GM19397 (cell line): ENCODE measurements at regions not wholly inside any gene's neighbourhood (a gene's known extent, or its start where the extent isn't known, plus 50 kb on each side); places are given as distances from the start of the nearest gene placed in this dataset.

ENCODE experiments used
- ATAC-seq: cut with Tn5 transposase; IDR thresholded peaks from one replicate; pipeline ENCODE4 v1.9.1; 2021; ENCODE audit warnings: mild to moderate bottlenecking, moderate library complexity; ENCODE audit not compliant: unreplicated experiment

DNA sequence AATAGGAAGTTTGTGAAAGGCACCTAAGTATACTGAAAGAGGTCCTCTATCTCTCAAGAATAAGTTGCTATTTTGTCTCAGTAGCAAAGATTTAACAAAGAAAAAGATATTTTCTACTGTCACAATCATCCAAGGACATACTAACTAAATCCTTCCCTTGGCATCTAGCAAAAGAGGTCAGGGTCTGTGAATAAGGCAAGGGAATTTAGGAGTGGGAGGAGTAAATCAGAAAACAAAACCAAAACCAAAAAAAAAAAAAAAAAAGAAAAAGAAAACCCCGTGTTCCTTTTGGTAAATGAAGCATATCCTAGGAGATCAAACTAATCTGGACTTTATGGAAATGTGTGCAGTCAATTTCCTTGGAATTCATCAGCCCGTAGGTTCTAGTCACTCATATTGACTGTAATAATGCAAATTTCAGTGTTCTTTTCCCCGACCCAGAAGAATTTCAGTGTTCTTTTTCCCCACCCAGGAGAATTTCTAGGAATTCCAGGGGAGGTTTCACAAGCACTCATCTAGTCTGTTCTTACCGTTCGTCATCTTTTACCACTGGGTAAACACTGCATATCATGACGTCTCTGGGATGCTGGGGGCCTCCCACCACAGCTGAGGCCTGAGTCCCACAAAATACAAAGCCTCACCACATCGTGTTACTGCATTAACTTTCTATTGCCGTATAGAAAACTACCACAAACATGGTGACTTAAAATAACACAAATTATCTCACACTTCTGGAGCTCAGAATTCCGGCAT is 113.8 kb upstream of the CCDC54 start:
- no peak for ATAC-seq

GRCh38 chr3:107264888-107265287 is 112.4 kb upstream of the CCDC54 start:
- ATAC-seq: no peak

DNA sequence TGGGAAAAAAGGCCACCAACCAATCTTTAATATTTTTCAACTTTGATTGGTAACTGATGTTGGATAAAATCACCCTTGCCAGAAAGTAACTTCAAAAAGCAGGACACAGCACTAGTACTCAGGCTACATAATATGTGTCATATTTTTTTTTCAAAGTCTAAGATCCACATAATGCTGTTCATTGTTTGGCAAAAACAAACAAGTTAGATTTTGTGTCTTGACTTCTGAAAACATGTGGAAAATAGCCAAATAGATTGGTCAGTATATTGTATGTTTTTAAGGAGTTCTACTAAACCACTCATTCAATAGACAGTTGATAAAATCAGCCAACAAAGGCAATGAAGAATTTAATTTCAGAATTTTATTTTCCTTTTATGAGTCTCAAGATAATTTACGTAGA is 111.7 kb upstream of the CCDC54 start:
- no peak for ATAC-seq

DNA sequence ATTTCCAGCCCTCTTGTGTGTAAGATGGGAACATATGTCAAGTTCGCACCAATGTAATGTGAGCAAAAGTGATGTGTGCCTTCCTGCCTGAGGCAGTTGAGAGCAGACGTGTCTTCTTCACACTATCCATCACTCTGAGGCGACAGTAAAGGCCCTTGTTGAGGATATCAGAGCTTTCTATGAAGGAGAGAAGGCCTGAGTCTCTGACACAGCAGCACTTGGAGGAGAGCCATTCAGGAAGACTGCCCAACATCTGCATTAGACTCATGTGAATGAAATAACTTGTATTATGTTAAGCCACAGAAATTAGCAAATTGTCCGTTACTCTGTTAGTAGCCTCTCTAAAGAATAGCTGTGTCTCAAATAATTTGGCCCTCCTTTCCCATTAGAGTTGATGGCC is 108.8 kb upstream of the CCDC54 start:
- ATAC-seq: no peak

DNA sequence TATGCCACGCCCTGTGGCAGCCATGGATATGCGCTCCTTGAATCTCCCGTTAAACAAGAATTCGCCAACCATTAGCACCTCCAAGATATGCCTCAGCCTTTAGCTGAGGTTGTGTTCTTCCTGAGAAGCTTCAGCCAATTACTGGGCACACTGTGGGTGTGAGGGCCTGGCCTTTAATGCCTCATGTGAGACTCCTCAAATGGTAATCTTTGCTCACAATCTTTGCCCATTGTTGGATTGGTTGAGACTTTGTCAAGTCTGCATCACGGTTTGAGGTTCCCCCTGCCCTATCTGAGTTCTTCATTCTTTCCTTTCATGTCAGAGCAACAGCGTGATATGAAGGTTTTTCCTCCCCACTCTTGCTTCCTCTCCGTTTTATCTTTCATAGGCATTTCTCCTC is 108.1 kb upstream of the CCDC54 start:
- no peak for ATAC-seq

GRCh38 chr3:107271787-107272387 is 105.4 kb upstream of the CCDC54 start:
- no peak for ATAC-seq

- no peak for ATAC-seq
Measured at GRCh38 chr3:107272471-107272870, 104.8 kb upstream of the CCDC54 start.

- ATAC-seq: no peak
Measured at GRCh38 chr3:107272885-107273284, 104.4 kb upstream of the CCDC54 start.

GRCh38 chr3:107273771-107274170 is 103.5 kb upstream of the CCDC54 start:
- ATAC-seq: no peak

DNA sequence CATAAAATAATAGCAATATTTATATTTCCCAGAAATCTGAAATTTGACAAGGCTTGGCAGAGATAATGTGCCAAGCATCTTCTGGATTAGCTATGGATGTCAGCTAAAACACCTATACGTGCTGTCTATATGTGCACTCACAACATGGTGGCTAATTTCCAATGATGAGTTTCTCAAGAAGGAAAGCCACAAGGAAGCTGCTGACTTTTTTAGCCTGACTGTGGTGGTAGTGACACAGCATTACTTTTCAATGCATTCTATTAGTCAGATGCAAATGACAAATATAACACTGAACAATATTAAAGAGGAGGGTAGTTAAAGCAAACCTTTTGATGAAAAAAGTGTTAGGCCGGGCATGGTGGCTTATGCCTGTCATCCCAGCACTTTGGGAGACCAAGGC is 101.7 kb upstream of the CCDC54 start:
- no peak for ATAC-seq

DNA sequence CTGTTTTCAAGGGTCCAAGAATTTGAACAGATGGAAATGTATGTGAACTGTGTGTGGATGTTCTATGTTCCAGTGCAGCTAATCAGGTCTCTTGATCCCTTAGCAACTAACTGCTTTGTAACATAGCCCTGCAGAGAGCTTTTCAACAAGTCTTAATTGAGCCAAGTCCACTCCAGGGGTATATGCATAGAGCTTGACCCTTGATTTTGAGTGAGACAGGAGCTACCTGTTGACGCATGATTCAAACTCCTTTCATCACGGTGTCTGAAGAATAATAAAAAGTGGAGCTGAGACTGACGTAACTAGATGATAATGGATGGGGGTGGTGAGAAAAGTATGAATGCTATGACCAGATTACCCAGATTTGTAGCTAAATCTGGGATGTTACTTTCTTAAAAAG is 93.3 kb upstream of the CCDC54 start:
- no peak for ATAC-seq

- no peak for ATAC-seq
Measured at GRCh38 chr3:107284612-107285011, 92.6 kb upstream of the CCDC54 start.

GRCh38 chr3:107285197-107285596 is 92.0 kb upstream of the CCDC54 start:
- ATAC-seq: no peak

- ATAC-seq: no peak
Measured at GRCh38 chr3:107289354-107289753, 87.9 kb upstream of the CCDC54 start.

GRCh38 chr3:107294117-107294516 is 83.1 kb upstream of the CCDC54 start:
- no peak for ATAC-seq

DNA sequence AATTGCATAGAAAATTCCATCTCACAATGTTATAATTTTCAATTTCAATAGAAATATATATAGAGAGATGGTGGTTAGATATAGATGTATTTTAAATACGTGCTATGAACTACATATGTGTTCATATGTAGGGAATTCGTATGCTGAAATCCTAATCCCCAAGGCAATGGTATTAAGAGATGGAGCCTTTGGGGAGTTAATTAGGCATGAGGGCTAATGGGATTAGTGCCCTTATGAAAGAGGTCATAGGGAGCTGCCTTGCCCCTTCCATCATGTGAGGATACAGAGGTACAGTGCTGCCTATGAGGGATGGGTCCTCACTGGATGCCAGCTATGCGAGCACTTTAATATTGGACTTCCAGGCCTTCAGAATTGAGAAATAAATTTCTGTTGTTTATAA is 79.6 kb upstream of the CCDC54 start:
- no peak for ATAC-seq

DNA sequence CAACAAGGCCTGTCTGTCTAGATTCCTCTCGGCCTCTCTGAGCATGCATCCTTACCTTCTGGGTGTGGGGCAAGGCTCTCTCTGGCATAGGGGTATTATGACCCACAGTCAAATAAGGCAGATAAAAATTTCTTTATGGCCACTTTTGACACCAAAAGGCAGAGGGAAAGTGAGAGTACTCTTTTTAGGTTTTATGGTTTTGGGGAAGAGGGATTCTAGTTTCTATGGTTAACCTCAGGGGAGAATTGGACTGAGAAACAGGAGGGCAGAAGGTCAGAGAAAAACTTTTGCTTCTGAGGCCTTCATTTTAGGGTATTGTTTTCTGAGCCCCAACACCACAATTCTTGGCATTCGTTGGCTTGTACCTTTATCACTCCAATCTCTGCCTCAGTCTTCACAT is 70.0 kb upstream of the CCDC54 start:
- ATAC-seq: no peak

DNA sequence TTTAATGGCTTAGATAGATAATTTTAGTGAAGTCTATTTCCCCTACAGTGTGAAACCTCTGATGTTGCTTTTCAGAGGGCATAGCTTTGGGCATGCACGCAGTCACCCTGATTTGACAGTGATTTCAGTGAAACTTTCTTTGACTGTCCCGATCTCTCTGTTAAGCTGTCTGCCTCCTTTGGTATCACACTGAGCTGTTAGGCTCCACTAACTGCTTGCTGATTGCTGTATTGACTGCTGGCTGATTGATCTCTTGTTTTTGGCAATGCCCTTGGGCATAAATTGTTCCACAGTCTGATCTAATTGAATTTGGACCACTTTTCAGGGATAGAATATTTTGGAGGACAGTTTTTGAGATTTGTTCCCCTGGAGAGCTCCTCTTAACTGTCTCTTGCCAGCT is 68.5 kb upstream of the CCDC54 start:
- no peak for ATAC-seq

DNA sequence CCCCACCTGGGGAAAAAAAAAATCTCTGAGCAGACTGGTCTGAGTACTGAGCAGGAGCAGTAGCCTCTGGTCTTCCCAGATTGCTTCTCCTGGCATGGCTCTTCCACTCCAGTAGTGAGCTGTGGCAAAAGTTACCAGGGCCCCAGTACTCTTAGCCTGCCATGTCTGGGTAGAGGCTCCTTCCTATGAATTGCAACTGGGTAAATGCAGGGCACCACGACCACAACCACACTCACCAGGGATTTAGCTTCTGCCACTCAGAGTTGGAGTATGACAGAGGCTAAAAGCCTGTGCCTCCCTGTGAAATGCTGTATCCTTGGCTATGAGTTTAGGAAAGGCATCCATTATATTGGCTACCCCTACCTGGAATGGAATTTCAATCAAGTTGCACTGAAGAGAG is 67.9 kb upstream of the CCDC54 start:
- ATAC-seq: no peak

- no peak for ATAC-seq
Measured at GRCh38 chr3:107313711-107314110, 63.5 kb upstream of the CCDC54 start.

DNA sequence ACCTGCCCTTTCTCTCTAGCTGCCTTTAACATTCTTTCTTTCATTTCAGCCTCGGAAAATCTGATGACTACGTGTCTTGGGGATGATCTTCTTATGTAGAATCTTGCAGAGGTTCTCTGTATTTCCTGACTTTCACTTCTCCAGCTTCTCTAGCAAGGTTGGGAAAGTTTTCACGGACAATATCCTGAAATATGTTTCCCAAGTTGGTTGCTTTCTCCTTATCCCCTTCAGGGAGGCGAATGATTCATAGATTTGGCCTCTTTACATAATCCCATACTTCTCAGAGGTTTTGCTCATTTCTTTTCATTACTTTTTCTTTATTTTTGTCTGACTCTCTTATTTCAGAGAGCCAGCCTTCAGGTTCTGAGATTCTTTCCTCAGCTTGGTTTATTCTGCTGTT is 62.1 kb upstream of the CCDC54 start:
- no peak for ATAC-seq

DNA sequence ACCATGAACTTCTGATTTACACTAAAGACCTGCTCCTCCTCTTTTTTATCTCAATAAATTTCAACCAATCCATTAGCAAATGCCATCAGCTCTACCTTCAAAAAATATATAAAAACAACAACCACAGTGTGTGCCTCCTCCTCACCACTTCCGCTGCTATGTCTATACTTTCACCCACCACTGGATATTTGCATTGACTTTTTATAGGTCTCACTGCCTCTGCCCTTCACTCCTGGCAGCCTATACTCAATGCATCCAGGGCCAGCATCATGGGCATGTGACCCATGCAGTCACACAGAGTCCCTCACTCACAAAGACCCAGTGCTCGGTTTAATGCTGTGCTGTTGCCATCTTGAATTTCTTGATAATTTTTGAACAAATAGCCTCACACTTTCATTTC is 53.5 kb upstream of the CCDC54 start:
- ATAC-seq: peak; percentile 64

DNA sequence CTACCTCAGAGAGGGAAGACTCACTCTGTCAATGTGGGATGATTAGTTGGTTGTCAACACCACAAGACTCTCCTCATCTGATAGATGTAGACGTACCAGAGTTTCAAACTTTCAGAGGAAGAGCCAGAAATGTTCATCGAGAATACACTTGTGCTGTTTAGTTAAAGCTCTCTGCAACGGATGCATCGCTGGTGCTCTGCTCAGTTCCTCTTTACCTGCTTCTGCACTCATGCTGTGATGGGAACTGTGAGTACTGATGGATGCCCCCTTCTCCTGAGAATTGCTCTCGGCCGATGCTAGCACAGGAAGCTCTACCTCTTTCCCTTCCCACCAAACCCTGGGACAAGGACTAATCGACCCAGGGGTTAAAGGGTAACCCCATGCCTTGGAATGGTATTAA is 51.8 kb upstream of the CCDC54 start:
- no peak for ATAC-seq
